ENCODE measurements at regions not wholly inside any gene's neighbourhood (a gene's known extent, or its start where the extent isn't known, plus 50 kb on each side); places are given as distances from the start of the nearest gene placed in this dataset.
A peak's percentile ranks its signal among the peaks of the same experiment; 100 is the strongest.

DNA sequence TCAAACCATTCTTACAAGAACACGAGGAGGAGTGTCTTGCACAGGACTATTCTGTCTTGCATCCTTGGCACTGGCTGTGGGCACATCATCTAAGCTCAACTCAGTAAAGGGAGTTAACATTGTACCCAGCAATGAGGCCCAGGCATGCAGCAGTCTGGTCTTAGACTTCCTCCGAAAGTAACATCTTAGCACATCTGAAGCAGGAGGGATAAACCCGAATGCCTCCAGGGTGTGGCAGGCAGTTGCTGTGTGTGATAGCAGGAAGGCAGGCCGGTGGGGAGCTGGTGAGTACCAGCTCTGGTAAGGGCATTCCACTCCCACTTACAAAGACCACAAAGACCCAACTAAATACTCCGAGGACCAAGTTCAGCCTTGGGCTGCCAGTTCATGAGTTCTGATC is 206.3 kb downstream of the TSN start:
- no peak for DNase-seq

DNA sequence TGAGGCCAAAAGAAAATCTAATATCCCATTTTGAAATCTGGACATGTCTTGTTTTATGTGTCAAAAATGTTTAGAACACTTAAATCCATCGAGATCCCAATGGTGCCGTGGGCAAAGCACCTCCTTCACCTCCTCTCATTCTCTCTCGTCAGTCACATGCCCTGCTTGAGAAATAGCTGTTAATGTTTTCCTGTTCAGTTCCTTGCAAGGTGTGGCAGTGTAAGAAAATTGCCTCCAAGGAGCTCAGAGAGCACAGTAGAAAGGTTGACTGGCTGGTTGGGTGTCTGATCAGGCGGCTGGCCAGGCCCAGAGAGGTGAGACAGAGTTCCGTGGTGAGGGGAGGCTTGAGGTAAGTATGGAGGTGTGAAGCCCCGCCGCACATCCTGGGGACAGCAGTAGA is 210.2 kb downstream of the TSN start:
- DNase-seq = no peak

DNA sequence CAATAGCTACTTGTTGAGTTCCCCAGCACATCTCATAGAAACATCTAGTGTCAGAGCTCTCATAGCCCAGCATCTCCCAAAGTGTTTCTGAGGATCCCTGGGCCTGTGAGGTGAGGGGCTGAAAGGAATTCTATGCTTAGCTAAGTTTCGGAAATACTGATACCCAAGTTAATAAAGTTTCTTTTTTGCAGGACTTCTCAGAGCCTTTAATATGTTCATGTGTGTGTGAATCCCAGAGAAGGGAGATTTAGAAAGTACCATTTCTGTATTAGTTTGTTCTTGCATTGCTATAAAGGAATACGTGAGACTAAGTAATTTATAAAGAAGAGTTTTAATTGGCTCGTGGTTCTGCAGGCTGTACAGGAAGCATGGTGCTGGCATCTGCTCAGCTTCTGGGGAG is 211.2 kb downstream of the TSN start:
- no peak for DNase-seq

DNA sequence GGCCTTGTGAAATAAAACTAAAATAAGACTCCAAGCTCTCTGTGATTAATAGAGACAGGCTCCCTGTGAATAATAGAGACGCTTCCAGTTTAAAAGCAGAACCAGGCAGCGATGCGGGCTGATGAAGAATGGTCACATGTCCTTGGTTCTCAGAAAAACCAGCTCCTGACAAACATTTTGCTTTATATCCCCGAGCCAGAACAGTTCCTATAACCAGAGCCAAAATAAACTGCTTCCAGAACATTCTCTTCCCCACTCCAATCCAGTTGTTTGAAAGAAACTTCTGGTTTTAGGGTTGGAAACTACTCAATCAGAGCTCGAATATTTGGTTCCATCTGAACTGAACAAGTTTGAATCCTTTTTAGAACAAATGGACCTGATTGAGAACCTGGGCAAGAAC is 213.7 kb downstream of the TSN start:
- peak in 8 of 51 donors; percentile 8 to 32 (median 16) for DNase-seq

- DNase-seq = no peak
Observed at GRCh38 chr2:121969766-121970639, 214.6 kb downstream of the TSN start.

DNA sequence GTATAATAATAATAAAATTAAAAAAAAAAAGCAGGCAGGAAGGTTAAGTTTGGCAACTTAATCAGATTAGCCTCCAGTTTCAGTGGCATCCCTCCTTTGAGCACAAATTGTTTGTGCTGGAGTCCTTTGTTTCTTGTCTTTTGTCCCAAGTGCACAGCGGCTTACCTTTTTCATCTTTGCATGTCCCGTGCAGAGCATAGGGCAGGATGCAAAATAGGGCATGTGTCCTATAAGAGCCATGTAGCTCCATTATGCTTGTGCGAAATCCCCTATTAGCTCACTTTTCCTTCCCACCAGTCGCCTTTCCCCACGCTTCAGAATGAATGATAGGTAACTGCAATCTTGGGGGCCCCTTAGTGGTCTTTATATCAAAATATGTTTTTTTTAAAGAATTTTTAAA is 216.8 kb downstream of the TSN start:
- DNase-seq = no peak

- peak in 28 of 51 donors; percentile 5 to 74 (median 27) for DNase-seq
Observed at GRCh38 chr2:121974897-121975661, 219.6 kb downstream of the TSN start.

GRCh38 chr2:121976926-121977325 is 221.5 kb downstream of the TSN start:
- DNase-seq = no peak

DNA sequence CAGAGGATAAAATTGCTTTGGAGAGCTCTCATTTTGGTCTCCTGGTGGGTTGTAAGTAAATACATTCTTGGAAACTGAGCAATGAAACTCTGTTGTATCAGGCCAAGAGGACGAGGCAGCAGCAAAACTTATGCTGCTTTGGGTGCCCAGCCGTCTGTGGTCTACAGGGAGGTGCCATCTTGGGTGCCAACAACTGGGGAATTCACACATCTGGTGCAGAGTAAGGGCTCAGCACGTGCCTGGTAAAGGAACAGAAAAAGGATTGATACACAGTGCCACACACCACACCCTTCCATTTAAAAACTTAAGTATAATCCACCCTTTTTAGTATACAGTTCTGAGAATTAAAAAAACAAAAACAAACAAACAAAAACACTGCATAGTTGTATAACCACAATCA is 221.9 kb downstream of the TSN start:
- no peak for DNase-seq

- no peak for DNase-seq
Observed at GRCh38 chr2:121992700-121993099, 237.2 kb downstream of the TSN start.

DNA sequence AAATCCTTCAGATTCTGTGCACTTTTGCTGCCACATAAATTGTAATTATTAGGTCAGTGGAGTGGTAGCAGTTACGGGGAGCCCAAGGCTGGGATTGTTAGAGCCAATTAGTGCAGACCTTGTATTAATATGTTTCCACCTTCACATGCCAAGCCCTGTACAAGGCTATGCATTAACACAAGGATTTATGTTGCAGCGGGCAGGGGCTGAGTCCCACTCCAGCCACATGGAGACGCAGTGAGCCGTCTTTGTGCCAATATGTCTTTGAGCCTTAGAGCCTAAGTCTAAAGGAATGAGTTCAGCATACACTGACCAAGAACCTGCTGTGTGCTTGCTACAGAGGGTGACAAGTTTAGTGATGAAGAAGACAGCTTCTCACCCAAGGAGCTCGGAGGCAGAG is 238.2 kb downstream of the TSN start:
- DNase-seq = no peak

GRCh38 chr2:121994238-121995206 is 239.1 kb downstream of the TSN start:
- no peak for DNase-seq

DNA sequence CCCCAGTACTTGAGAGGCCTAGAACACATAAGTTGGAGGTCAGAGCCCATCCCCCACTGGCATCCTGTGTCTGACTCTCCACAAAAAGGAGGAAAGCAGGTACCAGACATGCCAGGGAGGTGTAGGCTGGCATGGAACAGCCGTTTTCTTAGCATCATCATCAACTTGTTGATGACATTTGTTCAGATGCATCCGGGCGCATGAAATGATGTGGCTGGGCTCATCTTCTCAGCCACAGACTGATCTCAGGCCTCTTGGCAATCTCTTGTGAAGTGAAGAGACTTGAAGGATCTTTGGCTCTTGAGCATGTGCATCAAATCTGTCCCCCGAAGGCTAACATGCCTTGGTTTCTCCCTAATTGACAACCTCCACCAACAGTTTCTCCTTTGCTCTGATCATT is 243.3 kb downstream of the TSN start:
- no peak for DNase-seq

DNA sequence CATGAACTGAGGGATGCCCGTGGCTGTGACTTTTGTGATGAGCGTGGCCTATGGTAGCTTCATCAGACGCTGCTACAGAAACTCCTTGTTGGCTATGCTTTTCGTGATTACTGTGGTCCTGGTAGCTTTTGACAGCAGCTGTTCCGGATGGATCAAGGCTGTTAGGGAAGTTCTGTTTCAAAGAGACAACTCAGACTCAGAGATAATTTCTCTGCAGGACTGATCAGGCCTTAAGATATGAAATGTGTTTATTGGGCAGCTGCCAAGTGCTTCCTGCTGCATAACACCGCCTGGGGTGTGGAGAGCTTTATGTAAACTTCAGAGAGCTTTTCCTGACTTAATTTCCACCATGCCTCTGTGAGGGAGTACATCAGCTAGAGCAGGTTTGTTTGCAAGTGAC is 243.8 kb downstream of the TSN start:
- DNase-seq = no peak

DNA sequence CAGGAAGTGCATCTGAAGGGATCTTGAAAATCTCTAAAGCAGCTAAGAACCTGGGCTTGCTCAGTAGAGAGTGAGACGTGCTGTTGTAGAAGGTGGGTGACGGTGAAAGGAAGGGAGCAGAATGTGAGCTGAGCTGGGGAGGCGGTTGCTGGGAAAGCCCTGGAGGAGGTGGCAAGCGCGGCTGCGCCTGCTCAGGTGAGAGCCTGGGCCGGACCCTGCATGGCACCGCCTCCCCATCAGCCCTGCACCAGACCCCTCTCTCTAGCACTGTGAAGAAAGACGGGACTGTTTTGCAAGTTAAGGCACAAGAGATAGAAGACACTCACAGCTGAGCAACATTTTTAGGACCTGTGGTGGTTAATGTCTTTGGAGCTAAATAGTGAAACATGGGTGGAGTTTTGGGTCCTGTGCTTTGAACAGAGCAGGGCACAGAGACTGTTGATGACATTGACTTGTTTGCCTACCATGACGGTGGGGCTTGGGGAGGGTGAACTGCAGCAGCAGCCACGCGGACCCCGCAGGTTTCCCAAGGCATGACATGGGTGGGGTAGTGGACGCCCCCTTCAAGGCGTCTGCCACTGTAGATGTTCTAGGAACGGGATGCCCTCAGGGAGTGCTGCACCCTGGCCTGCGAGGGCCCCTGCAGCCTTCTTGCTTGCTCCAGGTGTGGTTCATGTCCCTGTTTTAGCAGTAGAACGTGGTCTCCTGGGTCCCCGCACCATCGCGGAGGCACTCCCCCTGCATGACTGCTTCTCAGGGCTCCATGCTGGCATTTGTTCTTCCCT is 245.3 kb downstream of the TSN start:
- no peak for DNase-seq

DNA sequence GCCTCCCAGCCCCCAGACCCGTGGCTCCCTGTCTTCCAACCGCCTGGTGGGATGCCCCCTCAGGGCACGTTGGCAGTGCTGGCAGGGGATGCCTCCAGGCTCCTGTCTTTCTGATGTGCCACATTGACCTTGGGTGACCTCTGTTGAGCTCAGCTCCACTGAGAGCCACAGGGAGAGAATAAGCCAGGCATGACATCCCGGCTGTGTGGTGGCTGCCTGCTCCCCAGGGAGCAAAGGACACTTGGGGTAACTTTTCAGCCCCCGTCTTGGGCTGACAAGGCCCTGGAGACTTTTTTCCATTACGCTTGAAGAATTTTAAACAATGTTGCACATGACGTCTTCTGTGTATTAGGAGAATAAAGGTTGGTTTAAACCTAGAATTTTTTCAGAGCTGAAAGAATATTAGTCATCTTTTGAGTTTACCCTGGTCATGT is 246.0 kb downstream of the TSN start:
- DNase-seq = no peak

DNA sequence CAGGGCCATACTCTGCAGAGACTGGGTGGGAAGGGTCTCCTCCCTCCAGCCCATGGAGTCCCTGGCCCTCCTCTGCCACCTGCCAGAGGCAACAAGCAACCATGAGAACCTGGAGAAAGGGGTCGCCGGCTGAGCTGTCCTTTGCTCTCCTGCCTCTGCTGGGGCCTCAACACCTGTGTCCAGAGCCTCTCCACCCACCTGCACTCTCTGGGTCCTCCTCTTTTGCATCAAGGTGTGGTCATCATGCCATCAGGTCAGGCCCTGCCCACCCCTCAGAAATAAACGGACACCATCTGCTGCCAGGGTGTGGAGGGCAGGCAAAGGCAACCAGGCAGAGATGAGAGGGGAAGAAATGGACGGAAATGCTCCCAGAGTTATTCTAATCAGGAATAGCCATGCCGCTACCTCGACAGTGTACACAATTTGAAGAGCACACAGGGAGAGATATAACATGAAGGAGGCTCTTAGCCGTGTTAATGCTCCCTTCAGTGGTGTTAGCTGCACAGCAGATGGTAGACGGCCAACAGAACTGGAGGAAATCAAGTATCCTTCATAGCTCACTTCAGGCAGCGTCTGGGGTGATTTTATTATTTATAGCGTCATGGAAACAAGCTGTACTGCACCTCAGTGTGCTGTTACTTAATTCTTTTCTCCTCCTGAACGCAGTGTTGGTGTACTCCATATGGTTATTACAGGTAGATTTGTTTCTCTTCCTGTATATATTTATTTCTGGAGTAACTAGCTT is 247.9 kb downstream of the TSN start:
- DNase-seq = no peak

DNA sequence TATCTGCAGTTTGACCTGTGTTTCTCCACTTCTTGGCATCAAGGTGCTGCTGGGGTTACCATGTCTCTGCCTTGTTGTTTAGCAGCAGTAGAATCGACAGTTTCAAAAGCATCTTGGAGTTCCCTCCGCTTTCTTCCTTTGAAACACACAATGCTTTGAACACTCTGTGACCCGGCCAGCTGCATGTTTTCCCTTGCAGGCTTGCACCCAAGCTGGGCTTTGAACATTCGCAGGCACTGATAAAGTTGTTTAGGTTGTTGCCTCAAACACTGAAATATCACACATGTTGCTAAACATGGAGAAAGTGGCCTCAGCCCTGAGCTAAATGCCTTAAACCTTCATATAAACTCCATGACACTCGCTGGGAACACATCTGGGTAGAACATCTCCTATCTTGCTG is 251.7 kb downstream of the TSN start:
- no peak for DNase-seq

DNA sequence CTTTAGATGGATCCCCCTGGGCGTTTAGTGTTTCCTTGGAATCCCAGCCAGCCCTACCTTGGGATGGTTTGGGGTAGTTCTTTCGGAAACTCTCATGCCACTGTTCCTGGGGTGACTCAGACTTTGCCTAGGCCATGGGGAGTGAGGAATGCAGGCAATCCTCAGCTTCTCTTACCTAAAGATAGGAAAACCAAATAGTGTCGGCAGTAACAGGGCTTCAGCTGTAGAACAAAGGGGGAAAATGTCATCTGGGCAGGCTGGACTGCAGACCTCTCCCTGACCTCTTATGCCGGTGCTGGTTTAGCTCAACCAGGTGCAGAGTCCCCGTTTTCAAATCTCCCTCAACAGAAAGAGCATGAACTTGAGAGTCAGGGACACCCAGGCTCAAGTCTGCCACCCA is 252.1 kb downstream of the TSN start:
- DNase-seq = no peak

DNA sequence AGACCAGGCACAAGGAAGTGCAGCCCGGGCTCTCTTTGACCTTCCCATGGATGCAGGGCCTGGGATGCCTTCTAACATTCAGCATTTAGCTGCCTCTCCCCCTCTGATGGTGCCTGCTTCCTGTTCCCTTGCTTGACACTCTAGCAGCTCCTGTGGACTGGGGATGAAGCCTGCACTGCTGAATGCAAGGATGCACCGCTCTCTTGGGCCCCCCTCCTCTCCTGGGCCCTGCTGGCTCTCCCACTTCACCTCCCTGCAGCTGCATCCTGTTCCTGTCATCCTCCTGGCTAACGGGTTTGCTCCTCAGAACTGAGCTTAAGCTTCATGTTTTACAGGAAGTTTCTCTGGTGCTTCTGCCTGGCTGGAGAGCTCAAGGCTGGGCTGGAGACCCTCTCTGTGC is 254.1 kb downstream of the TSN start:
- DNase-seq = no peak
